Subcutaneous abdominal adipose tissue (tissue), 5 donors: ENCODE measurements at regions not wholly inside any gene's neighbourhood (a gene's known extent, or its start where the extent isn't known, plus 50 kb on each side); places are given as distances from the start of the nearest gene placed in this dataset.

Source experiments
- H3K27ac ChIP-seq: one replicate; pipeline ENCODE4 v1.7.0; 2013; ENCODE audit warnings: low read depth, mild to moderate bottlenecking, inconsistent platforms, low read length, moderate library complexity
- H3K27me3 ChIP-seq, 5 donors: one replicate each; pipeline ENCODE4 v1.7.0; 2013; ENCODE audit warnings: low read length in 5 of 5, inconsistent platforms in 1 of 5; ENCODE audit not compliant: control insufficient read depth in 5 of 5, insufficient read depth in 4 of 5
- H3K36me3 ChIP-seq, 5 donors: one replicate each; pipeline ENCODE4 v1.7.0; 2013; ENCODE audit warnings: low read length in 5 of 5; ENCODE audit not compliant: control insufficient read depth in 5 of 5, insufficient read depth in 5 of 5
- H3K4me1 ChIP-seq, 5 donors: one replicate each; pipeline ENCODE4 v1.7.0; 2013; ENCODE audit warnings: low read length in 5 of 5, mild to moderate bottlenecking in 3 of 5, moderate library complexity in 1 of 5; ENCODE audit not compliant: control insufficient read depth in 5 of 5, insufficient read depth in 5 of 5
- H3K4me3 ChIP-seq, 5 donors: one replicate each; pipeline ENCODE4 v1.7.0; 2013; ENCODE audit warnings: low read length in 5 of 5, low read depth in 1 of 5
- H3K9ac ChIP-seq, 5 donors: one replicate each; pipeline ENCODE4 v1.7.0; 2013; ENCODE audit warnings: low read length in 5 of 5, mild to moderate bottlenecking in 4 of 5, moderate library complexity in 3 of 5
- H3K9me3 ChIP-seq, 5 donors: one replicate each; pipeline ENCODE4 v1.7.0; 2013; ENCODE audit warnings: low read length in 5 of 5; ENCODE audit not compliant: control insufficient read depth in 5 of 5
- donor health status: healthy.
- donor health status: healthy.
- donor health status: healthy.
- donor health status: healthy.
- donor health status: healthy.

GRCh38 chr18:56516789-56517188 is 121.6 kb downstream of the TXNL1 start:
- Histone ChIP-seq H3K9me3 (no peaks in the 10 kb centered on the region), H3K9ac (no peak overlapping the region)

GRCh38 chr18:56515522-56515921 is 122.9 kb downstream of the TXNL1 start:
- no peaks in the 10 kb centered on the region for H3K4me1 ChIP-seq
- H3K9me3 ChIP-seq, result no peaks in the 10 kb centered on the region
- H3K9ac ChIP-seq, result no peak overlapping the region
- H3K36me3 ChIP-seq, result no peaks in the 10 kb centered on the region
- no peak overlapping the region for H3K4me3 ChIP-seq
- H3K27ac ChIP-seq, result no peak overlapping the region
- H3K27me3 ChIP-seq, result peaks cover 0 to 4% (median 0%) of the 10 kb centered on the region in 5 donors

More at GRCh38 chr18:56516789-56517188, 121.6 kb downstream of the TXNL1 start:
- H3K27ac ChIP-seq, result no peak overlapping the region
- H3K27me3 ChIP-seq, result peaks cover 0 to 4% (median 0%) of the 10 kb centered on the region in 5 donors
- H3K4me1 ChIP-seq, result no peaks in the 10 kb centered on the region
- H3K4me3 ChIP-seq, result no peak overlapping the region
- H3K36me3 ChIP-seq, result no peaks in the 10 kb centered on the region

- Histone ChIP-seq H3K27ac (no peak overlapping the region), H3K27me3 (peaks cover 0 to 3% (median 0%) of the 10 kb centered on the region in 5 donors), H3K9me3 (no peaks in the 10 kb centered on the region), H3K9ac (no peak overlapping the region), H3K36me3 (no peaks in the 10 kb centered on the region), H3K4me3 (no peak overlapping the region), H3K4me1 (no peaks in the 10 kb centered on the region)
Measured at GRCh38 chr18:56511996-56512395, 126.4 kb downstream of the TXNL1 start.

- Histone ChIP-seq H3K27ac (no peak overlapping the region), H3K9ac (no peak overlapping the region), H3K27me3 (no peaks in the 10 kb centered on the region), H3K36me3 (no peaks in the 10 kb centered on the region), H3K9me3 (no peaks in the 10 kb centered on the region), H3K4me1 (no peaks in the 10 kb centered on the region), H3K4me3 (no peak overlapping the region)
Measured at GRCh38 chr18:56510108-56510507, 128.3 kb downstream of the TXNL1 start.

GRCh38 chr18:56509656-56510055 is 128.7 kb downstream of the TXNL1 start:
- Histone ChIP-seq H3K9ac (no peak overlapping the region), H3K4me3 (no peak overlapping the region), H3K27me3 (no peaks in the 10 kb centered on the region), H3K36me3 (no peaks in the 10 kb centered on the region), H3K27ac (no peak overlapping the region), H3K9me3 (no peaks in the 10 kb centered on the region), H3K4me1 (no peaks in the 10 kb centered on the region)

- Histone ChIP-seq H3K36me3 (no peaks in the 10 kb centered on the region), H3K4me3 (no peak overlapping the region), H3K4me1 (no peaks in the 10 kb centered on the region), H3K27me3 (no peaks in the 10 kb centered on the region), H3K27ac (no peak overlapping the region), H3K9me3 (no peaks in the 10 kb centered on the region), H3K9ac (no peak overlapping the region)
Measured at GRCh38 chr18:56508370-56509036, 129.9 kb downstream of the TXNL1 start.

GRCh38 chr18:56505971-56506370 is 132.4 kb downstream of the TXNL1 start:
- H3K4me1 ChIP-seq, result no peaks in the 10 kb centered on the region
- no peak overlapping the region for H3K27ac ChIP-seq
- no peaks in the 10 kb centered on the region for H3K27me3 ChIP-seq
- no peak overlapping the region for H3K9ac ChIP-seq
- no peak overlapping the region for H3K4me3 ChIP-seq
- H3K36me3 ChIP-seq, result no peaks in the 10 kb centered on the region
- no peaks in the 10 kb centered on the region for H3K9me3 ChIP-seq

- no peak overlapping the region for H3K9ac ChIP-seq
- H3K36me3 ChIP-seq, result no peaks in the 10 kb centered on the region
- H3K4me1 ChIP-seq, result no peaks in the 10 kb centered on the region
- H3K27me3 ChIP-seq, result no peaks in the 10 kb centered on the region
- H3K4me3 ChIP-seq, result no peak overlapping the region
- no peak overlapping the region for H3K27ac ChIP-seq
- H3K9me3 ChIP-seq, result no peaks in the 10 kb centered on the region
Measured at GRCh38 chr18:56505293-56505692, 133.1 kb downstream of the TXNL1 start.

- no peaks in the 10 kb centered on the region for H3K36me3 ChIP-seq
- peaks cover 0 to 3% (median 0%) of the 10 kb centered on the region in 5 donors for H3K9me3 ChIP-seq
- no peak overlapping the region for H3K27ac ChIP-seq
- no peak overlapping the region for H3K9ac ChIP-seq
- no peaks in the 10 kb centered on the region for H3K4me1 ChIP-seq
- no peaks in the 10 kb centered on the region for H3K27me3 ChIP-seq
- H3K4me3 ChIP-seq, result no peak overlapping the region
Measured at GRCh38 chr18:56501896-56502295, 136.5 kb downstream of the TXNL1 start.

GRCh38 chr18:56495884-56496283 is 142.5 kb downstream of the TXNL1 start:
- no peaks in the 10 kb centered on the region for H3K36me3 ChIP-seq
- no peaks in the 10 kb centered on the region for H3K27me3 ChIP-seq
- H3K9me3 ChIP-seq, result peaks cover 0 to 8% (median 0%) of the 10 kb centered on the region in 5 donors
- no peaks in the 10 kb centered on the region for H3K4me1 ChIP-seq
- H3K4me3 ChIP-seq, result no peak overlapping the region
- H3K9ac ChIP-seq, result no peak overlapping the region
- H3K27ac ChIP-seq, result no peak overlapping the region
